ENCODE measurements at regions not wholly inside any gene's neighbourhood (a gene's known extent, or its start where the extent isn't known, plus 50 kb on each side); places are given as distances from the start of the nearest gene placed in this dataset.
"Not testable (repeated sequence)": the region's sequence is repeated elsewhere in the genome, so short reads cannot be mapped to it uniquely, and the experiment has no call there.

DNA sequence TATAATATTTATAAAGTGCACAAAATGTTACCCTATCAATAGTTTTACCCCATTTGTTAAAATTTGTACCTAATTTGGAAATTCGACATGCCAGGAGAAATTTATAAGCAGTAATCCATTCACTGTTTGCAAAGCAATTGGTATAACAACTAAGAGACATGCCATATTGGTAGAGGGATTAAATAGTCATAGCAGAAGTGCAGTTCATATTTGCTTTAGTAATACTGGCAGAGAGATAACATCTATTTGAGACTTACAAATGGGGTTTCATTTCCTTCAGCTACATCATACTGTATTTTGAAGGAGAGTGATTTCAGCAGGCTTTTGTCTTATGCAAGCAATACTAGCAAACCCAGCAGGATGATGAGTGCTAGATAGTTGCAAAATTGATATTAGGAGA, 610.4 kb upstream of the CDH10 start:
- peaks cover 29% of the 10 kb centered on the region for H3K9me3 Mint-ChIP-seq
- no peak overlapping the region for H3K4me3 Mint-ChIP-seq
- H3K36me3 Mint-ChIP-seq (ENCODE audit: low read depth) = no peaks in the 10 kb centered on the region
- TF ChIP-seq, protein P1, sequence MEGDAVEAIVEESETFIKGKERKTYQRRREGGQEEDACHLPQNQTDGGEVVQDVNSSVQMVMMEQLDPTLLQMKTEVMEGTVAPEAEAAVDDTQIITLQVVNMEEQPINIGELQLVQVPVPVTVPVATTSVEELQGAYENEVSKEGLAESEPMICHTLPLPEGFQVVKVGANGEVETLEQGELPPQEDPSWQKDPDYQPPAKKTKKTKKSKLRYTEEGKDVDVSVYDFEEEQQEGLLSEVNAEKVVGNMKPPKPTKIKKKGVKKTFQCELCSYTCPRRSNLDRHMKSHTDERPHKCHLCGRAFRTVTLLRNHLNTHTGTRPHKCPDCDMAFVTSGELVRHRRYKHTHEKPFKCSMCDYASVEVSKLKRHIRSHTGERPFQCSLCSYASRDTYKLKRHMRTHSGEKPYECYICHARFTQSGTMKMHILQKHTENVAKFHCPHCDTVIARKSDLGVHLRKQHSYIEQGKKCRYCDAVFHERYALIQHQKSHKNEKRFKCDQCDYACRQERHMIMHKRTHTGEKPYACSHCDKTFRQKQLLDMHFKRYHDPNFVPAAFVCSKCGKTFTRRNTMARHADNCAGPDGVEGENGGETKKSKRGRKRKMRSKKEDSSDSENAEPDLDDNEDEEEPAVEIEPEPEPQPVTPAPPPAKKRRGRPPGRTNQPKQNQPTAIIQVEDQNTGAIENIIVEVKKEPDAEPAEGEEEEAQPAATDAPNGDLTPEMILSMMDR (IDR thresholded peaks at IDR 0.05) = no peak
- no peaks in the 10 kb centered on the region for H3K4me1 Mint-ChIP-seq (ENCODE audit: low read depth)
- no peak for DNase-seq
- H3K27ac Mint-ChIP-seq = no peak overlapping the region
- H3K27me3 Mint-ChIP-seq (ENCODE audit: insufficient read depth) = no peaks in the 10 kb centered on the region

DNA sequence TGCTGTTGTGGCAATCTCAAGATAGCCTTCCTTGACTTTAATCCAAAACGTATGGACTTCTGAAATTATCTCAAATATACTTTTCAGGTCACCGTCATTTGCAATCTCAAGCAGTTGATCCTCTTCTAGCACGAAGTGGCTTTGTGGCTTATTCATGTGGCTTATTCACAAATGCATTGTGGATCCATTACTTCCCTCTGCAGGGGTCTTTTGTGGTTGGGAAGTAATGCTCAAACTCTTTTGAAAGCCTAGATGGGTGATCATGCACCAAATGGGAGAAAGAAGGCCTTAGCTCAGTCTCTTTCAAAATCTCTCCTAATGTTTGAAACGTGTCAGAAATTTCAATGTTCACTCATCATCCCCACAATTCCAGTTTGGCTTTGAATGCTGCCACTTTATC, 597.2 kb upstream of the CDH10 start:
- Mint-ChIP-seq H3K36me3 (ENCODE audit: low read depth) (no peaks in the 10 kb centered on the region; the same call in 1 of the 2 replicates), H3K4me3 (no peak overlapping the region), H3K27ac (no peak overlapping the region), H3K27me3 (ENCODE audit: insufficient read depth) (no peaks in the 10 kb centered on the region), H3K9me3 (peaks cover 27% of the 10 kb centered on the region), H3K4me1 (ENCODE audit: low read depth) (no peaks in the 10 kb centered on the region)
- DNase-seq = no peak
- TF ChIP-seq, protein P1 (IDR thresholded peaks at IDR 0.05) = no peak

DNA sequence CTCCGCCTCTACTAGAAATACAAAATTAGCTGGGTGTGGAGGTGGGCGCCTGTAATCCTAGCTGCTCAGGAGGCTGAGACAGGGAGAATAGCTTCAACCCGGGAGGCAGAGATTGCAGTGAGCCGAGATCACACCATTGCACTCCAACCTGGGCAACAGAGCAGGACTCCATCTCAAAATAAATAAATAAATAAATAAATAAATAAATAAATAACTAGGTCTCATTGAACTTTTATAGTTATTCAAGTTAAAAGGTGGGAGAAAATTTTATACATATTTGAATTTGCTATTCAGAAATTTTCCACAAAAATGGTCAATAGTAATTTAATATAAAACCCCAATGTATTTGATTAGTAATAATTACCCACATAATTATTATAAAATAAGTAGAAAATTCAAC, 593.9 kb upstream of the CDH10 start:
- not testable (repeated sequence) for H3K4me3 Mint-ChIP-seq; H3K4me1 Mint-ChIP-seq (ENCODE audit: low read depth); DNase-seq; H3K27ac Mint-ChIP-seq; H3K27me3 Mint-ChIP-seq (ENCODE audit: insufficient read depth); H3K36me3 Mint-ChIP-seq (ENCODE audit: low read depth)
- peaks cover 29% of the 10 kb centered on the region for H3K9me3 Mint-ChIP-seq

DNA sequence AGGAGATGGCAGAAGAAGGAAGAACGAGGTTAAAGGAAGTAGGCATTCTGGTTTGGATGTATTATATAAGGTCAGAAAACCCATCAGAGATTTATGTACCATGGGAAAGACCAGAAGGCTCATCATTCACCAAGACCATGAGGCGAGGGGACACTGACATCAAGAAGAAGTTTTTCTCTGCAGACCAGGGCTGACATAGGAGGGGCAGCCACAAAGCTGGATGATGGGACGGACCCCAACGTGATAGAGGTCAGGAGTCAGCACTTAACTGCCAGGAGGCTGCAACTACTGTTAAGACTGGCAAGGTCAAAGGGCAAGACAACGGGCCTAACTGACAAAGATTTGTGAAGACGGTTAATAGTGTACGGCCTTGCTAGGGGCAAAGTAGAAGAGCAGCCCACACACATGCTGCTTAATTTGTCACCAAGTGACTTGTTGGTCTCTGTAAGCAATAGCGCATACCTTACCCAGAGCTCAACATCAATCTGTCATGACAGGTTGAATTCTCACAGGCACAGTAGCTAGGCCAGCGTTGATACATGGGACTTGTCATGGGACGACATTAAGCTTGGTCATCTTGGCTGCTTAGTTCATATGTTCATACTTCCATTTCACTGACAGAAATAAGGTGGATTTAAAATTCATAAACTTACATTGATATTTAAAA, 579.7 kb upstream of the CDH10 start:
- Mint-ChIP-seq H3K27me3 (ENCODE audit: insufficient read depth) (no peaks in the 10 kb centered on the region), H3K9me3 (peaks cover 9% of the 10 kb centered on the region), H3K36me3 (ENCODE audit: low read depth) (no peaks in the 10 kb centered on the region), H3K4me3 (no peak overlapping the region), H3K4me1 (ENCODE audit: low read depth) (no peaks in the 10 kb centered on the region), H3K27ac (no peak overlapping the region)
- DNase-seq = no peak
- TF ChIP-seq, protein P1 (IDR thresholded peaks at IDR 0.05) = no peak

DNA sequence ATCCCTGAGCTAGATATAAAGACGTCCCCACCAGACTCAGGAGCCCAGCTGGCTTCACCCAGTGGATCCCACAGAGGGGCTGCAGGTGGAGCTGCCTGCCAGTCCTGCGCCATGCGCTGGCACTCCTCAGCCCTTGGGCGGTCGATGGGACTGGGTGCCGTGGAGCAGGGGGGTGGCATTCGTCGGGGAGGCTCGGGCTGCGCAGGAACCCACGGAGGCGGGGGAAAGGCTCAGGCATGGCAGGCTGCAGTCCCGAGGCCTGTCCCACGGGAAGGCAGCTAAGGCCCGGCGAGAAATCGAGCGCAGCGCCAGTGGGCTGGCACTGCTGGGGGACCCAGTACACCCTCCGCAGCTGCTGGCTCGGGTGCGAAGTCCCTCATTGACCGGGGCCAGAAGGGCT, 555.1 kb upstream of the CDH10 start:
- not testable (repeated sequence) for H3K4me1 Mint-ChIP-seq (ENCODE audit: low read depth); H3K27me3 Mint-ChIP-seq (ENCODE audit: insufficient read depth); H3K36me3 Mint-ChIP-seq (ENCODE audit: low read depth); DNase-seq; H3K27ac Mint-ChIP-seq; H3K4me3 Mint-ChIP-seq
- peaks cover 30% of the 10 kb centered on the region for H3K9me3 Mint-ChIP-seq

DNA sequence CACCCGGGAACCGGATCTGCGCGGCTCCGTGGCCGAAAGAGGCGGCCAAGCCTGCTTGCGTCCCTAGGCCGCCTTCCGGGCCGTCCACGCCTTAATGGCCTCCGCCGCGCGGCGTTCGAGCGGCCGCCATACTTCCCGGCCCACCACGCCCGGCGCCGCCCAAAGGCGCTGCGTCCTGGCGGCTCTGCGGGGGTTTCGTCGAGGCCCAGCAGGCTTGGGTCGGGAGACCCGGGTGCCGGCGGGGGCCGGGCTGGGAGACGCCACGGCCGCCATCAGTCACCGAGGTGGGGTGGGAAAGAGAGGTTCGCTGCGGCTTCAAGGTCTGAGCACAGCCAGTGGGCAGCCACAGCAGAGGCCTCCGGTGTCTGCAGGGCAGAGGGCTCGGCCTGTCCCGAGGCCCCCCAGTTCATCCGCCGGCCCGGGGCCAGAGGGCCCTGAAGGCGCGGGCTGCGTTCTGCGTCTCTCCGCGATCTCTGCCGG, 545.8 kb upstream of the CDH10 start:
- no peak for DNase-seq
- Mint-ChIP-seq H3K4me3 (no peak overlapping the region), H3K27ac (no peak overlapping the region), H3K36me3 (ENCODE audit: low read depth) (no peaks in the 10 kb centered on the region), H3K27me3 (ENCODE audit: insufficient read depth) (no peaks in the 10 kb centered on the region), H3K9me3 (peaks cover 19% of the 10 kb centered on the region), H3K4me1 (ENCODE audit: low read depth) (no peaks in the 10 kb centered on the region)
- TF ChIP-seq, protein P1 (IDR thresholded peaks at IDR 0.05) = no peak
